ENCODE measurements at regions not wholly inside any gene's neighbourhood (a gene's known extent, or its start where the extent isn't known, plus 50 kb on each side); places are given as distances from the start of the nearest gene placed in this dataset.

DNA sequence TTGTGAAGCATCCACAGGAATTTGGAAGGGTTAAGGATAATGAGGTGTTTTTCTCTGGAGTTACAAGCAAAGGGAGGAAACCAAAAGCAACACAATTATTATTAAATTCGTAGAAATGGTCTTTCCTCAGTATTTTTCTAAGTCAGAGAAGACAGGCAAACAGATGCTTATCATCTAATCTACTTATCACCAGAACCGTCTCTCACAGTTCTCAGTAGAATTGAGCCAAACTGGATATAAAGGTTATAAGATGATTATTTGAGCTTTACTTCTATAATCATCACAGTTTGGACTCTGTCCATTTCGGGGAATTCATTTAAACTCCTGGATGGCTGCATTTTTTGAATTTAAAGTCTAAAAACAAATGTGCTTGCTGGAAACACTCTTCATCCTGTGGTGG is 245.0 kb downstream of the KCNJ2 start:
- TF ChIP-seq, protein P1, sequence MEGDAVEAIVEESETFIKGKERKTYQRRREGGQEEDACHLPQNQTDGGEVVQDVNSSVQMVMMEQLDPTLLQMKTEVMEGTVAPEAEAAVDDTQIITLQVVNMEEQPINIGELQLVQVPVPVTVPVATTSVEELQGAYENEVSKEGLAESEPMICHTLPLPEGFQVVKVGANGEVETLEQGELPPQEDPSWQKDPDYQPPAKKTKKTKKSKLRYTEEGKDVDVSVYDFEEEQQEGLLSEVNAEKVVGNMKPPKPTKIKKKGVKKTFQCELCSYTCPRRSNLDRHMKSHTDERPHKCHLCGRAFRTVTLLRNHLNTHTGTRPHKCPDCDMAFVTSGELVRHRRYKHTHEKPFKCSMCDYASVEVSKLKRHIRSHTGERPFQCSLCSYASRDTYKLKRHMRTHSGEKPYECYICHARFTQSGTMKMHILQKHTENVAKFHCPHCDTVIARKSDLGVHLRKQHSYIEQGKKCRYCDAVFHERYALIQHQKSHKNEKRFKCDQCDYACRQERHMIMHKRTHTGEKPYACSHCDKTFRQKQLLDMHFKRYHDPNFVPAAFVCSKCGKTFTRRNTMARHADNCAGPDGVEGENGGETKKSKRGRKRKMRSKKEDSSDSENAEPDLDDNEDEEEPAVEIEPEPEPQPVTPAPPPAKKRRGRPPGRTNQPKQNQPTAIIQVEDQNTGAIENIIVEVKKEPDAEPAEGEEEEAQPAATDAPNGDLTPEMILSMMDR (IDR thresholded peaks at IDR 0.05), result no peak
- no peak for TF ChIP-seq POLR2A (IDR thresholded peaks at IDR 0.05)

All from uterus (tissue), 2 donors.